Progenitor cell of endocrine pancreas (in vitro differentiated cells): ENCODE measurements at regions not wholly inside any gene's neighbourhood (a gene's known extent, or its start where the extent isn't known, plus 50 kb on each side); places are given as distances from the start of the nearest gene placed in this dataset.

Experiments used
- DNase-seq: peaks from one replicate; pipeline ENCODE4 v3.0.0; 2021; ENCODE audit warnings: low spot score; ENCODE audit not compliant: unreplicated experiment
- H3K27ac Mint-ChIP-seq: 2 replicates; pipeline ENCODE4 v1.8.0; 2021; ENCODE audit warnings: mild to moderate bottlenecking, moderate library complexity, mixed read lengths
- H3K27me3 Mint-ChIP-seq: 2 replicates; pipeline ENCODE4 v1.8.0; 2021; ENCODE audit warnings: mixed read lengths
- H3K36me3 Mint-ChIP-seq: 2 replicates; pipeline ENCODE4 v1.8.0; 2022; ENCODE audit warnings: mixed read lengths; ENCODE audit not compliant: insufficient read depth
- H3K4me1 Mint-ChIP-seq: 2 replicates; pipeline ENCODE4 v1.8.0; 2021; ENCODE audit warnings: low read depth, mixed read lengths
- H3K4me3 Mint-ChIP-seq: 2 replicates; pipeline ENCODE4 v1.8.0; 2021; ENCODE audit warnings: low read depth, mild to moderate bottlenecking, moderate library complexity, mixed read lengths
- H3K9me3 Mint-ChIP-seq: 2 replicates; pipeline ENCODE4 v1.8.0; 2021; ENCODE audit warnings: low read depth, mixed read lengths
- TF ChIP-seq, protein P1 (sequence below): fragments of 200-600 bp; sonication (generic); IDR thresholded peaks from one replicate; pipeline ENCODE4 v1.5.0; 2021; ENCODE audit warnings: antibody characterized with exemption, mild to moderate bottlenecking; ENCODE audit not compliant: unreplicated experiment

GRCh38 chr18:4842751-4843150 is 354.3 kb downstream of the AKAIN1 start:
- DNase-seq = no peak
- H3K27me3 Mint-ChIP-seq = no peaks in the 10 kb centered on the region
- H3K9me3 Mint-ChIP-seq = no peaks in the 10 kb centered on the region
- no peak overlapping the region for H3K4me3 Mint-ChIP-seq
- H3K27ac Mint-ChIP-seq = no peak overlapping the region
- TF ChIP-seq, protein P1, sequence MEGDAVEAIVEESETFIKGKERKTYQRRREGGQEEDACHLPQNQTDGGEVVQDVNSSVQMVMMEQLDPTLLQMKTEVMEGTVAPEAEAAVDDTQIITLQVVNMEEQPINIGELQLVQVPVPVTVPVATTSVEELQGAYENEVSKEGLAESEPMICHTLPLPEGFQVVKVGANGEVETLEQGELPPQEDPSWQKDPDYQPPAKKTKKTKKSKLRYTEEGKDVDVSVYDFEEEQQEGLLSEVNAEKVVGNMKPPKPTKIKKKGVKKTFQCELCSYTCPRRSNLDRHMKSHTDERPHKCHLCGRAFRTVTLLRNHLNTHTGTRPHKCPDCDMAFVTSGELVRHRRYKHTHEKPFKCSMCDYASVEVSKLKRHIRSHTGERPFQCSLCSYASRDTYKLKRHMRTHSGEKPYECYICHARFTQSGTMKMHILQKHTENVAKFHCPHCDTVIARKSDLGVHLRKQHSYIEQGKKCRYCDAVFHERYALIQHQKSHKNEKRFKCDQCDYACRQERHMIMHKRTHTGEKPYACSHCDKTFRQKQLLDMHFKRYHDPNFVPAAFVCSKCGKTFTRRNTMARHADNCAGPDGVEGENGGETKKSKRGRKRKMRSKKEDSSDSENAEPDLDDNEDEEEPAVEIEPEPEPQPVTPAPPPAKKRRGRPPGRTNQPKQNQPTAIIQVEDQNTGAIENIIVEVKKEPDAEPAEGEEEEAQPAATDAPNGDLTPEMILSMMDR = no peak
- peaks cover 3% of the 10 kb centered on the region for H3K4me1 Mint-ChIP-seq
- no peaks in the 10 kb centered on the region for H3K36me3 Mint-ChIP-seq

GRCh38 chr18:4842287-4842686 is 354.8 kb downstream of the AKAIN1 start:
- Mint-ChIP-seq H3K9me3 (no peaks in the 10 kb centered on the region), H3K27ac (no peak overlapping the region), H3K4me3 (no peak overlapping the region), H3K36me3 (no peaks in the 10 kb centered on the region), H3K4me1 (peaks cover 3% of the 10 kb centered on the region), H3K27me3 (no peaks in the 10 kb centered on the region)
- TF ChIP-seq, protein P1 = no peak
- DNase-seq = no peak

GRCh38 chr18:4839639-4840038 is 357.4 kb downstream of the AKAIN1 start:
- Mint-ChIP-seq H3K36me3 (no peaks in the 10 kb centered on the region), H3K27me3 (no peaks in the 10 kb centered on the region), H3K27ac (no peak overlapping the region), H3K4me3 (no peak overlapping the region), H3K9me3 (no peaks in the 10 kb centered on the region), H3K4me1 (peaks cover 5% of the 10 kb centered on the region)
- DNase-seq = no peak
- TF ChIP-seq, protein P1 = no peak

DNA sequence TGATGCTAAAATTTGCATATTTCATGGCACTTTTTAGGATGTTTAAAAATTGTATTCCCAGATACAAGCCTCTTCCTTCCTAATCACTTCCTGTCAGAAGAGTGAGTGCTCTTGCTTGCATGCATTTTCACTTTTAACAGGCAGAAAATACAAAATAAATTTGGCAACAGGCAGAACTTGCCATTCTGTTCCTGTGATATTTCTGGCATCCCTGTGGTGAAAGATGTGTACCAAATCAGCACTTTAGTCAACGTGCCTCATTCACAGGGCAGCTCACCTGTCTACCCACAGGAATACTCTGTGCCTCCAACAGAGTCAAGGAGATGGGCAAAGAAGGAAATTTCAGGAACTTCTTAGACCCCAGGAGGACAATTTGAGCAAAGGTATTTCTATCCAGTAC is 360.9 kb downstream of the AKAIN1 start:
- no peak overlapping the region for H3K27ac Mint-ChIP-seq
- H3K4me1 Mint-ChIP-seq = peaks cover 5% of the 10 kb centered on the region
- no peak overlapping the region for H3K4me3 Mint-ChIP-seq
- TF ChIP-seq, protein P1 = no peak
- H3K36me3 Mint-ChIP-seq = no peaks in the 10 kb centered on the region
- H3K27me3 Mint-ChIP-seq = no peaks in the 10 kb centered on the region
- DNase-seq = no peak
- H3K9me3 Mint-ChIP-seq = no peaks in the 10 kb centered on the region

- Mint-ChIP-seq H3K9me3 (no peaks in the 10 kb centered on the region), H3K27ac (peak overlapping the region; percentile 27), H3K36me3 (no peaks in the 10 kb centered on the region), H3K4me1 (peaks cover under 1% of the 10 kb centered on the region), H3K27me3 (no peaks in the 10 kb centered on the region), H3K4me3 (no peak overlapping the region)
- TF ChIP-seq, protein P1 = no peak
- no peak for DNase-seq
These were observed 365.2 kb downstream of the AKAIN1 start for GRCh38 chr18:4831791-4832375.
